Endothelial cell of umbilical vein (primary cell): ENCODE measurements at regions not wholly inside any gene's neighbourhood (a gene's known extent, or its start where the extent isn't known, plus 50 kb on each side); places are given as distances from the start of the nearest gene placed in this dataset.
A peak's percentile ranks its signal among the peaks of the same experiment; 100 is the strongest.

Experiments
- BruUV-seq: library from RNA; stranded (reverse); fragments of 400-500 nt; replicated peaks from 2 replicates; lab custom pipeline; 2021; lab: Mats Ljungman, UMichigan
- CTCF ChIA-PET: fragments of 300-600, 350-600 bp; sonication (Branson Sonifier 250); formaldehyde crosslinking; loops from one replicate; lab custom pipeline; 2021; ENCODE audit warnings: antibody characterized with exemption, inconsistent platforms; lab: Charles Lee
- POLR2A ChIA-PET: fragments of 300-600, 350-600 bp; sonication (Branson Sonifier 250); formaldehyde crosslinking; loops from one replicate; lab custom pipeline; 2021; ENCODE audit warnings: antibody characterized with exemption, inconsistent platforms; lab: Charles Lee
- DNase-seq: peaks from one replicate; pipeline ENCODE4 v3.0.0-alpha.2; 2011; ENCODE audit warnings: low read depth, low spot score
- FAIRE-seq: peaks from 2 replicates; lab custom pipeline; 2011; peaks lifted over from hg19 to GRCh38; lab: Jason Lieb, UNC
- H2AFZ ChIP-seq: 2 replicates; pipeline ENCODE4 v1.6.0; 2012; ENCODE audit warnings: low read depth, low read length, control low read depth, inconsistent platforms
- H3K27ac ChIP-seq: 2 replicates; pipeline ENCODE4 v1.5.1; 2011; ENCODE audit warnings: low read depth, mild to moderate bottlenecking, control low read depth, low read length, moderate library complexity; ENCODE audit not compliant: insufficient read depth
- H3K27me3 ChIP-seq, 2 experiments: 2 replicates each; pipeline versions ENCODE4 v1.6.0 to v1.6.1; 2011; ENCODE audit warnings: low read length in 2 of 2, mixed read lengths in 1 of 2; ENCODE audit not compliant: control insufficient read depth in 2 of 2, insufficient read depth in 2 of 2
- H3K36me3 ChIP-seq, 2 experiments: 2 replicates in 1 of 2; 3 replicates in 1 of 2; pipeline ENCODE4 v1.5.1; 2011; ENCODE audit warnings: low read length in 2 of 2, mild to moderate bottlenecking in 1 of 2, moderate library complexity in 1 of 2; ENCODE audit not compliant: control insufficient read depth in 2 of 2, insufficient read depth in 2 of 2; ENCODE audit errors: extremely low read depth in 1 of 2
- H3K4me1 ChIP-seq: 3 replicates; pipeline ENCODE4 v1.5.1; 2011; ENCODE audit warnings: mild to moderate bottlenecking, low read length; ENCODE audit not compliant: control insufficient read depth, insufficient read depth; ENCODE audit errors: extremely low read depth
- H3K4me2 ChIP-seq: 2 replicates; pipeline ENCODE4 v1.6.1; 2011; ENCODE audit warnings: low read length, control low read depth, mixed read lengths; ENCODE audit not compliant: insufficient read depth
- H3K4me3 ChIP-seq, 3 experiments: fragments of 200-600 bp in 1 of 3; sonication (generic), shearing (Covaris generic) in 1 of 3; replicated peaks in 1 of 3; 2 replicates each; pipeline ENCODE4 v1.5.1; 2011 to 2016; ENCODE audit warnings: control low read depth in 3 of 3, low read length in 3 of 3, mild to moderate bottlenecking in 2 of 3, inconsistent platforms in 1 of 3, low read depth in 1 of 3, moderate library complexity in 1 of 3; ENCODE audit not compliant: insufficient read depth in 1 of 3
- H3K79me2 ChIP-seq: 2 replicates; pipeline ENCODE4 v1.6.0; 2012; ENCODE audit warnings: low read length, inconsistent platforms; ENCODE audit not compliant: control insufficient read depth, insufficient read depth
- H3K9ac ChIP-seq: replicated peaks from 2 replicates; pipeline ENCODE3; 2011; ENCODE audit warnings: low read length, control low read depth; ENCODE audit not compliant: insufficient read depth; ENCODE audit errors: extremely low read depth
- H3K9me1 ChIP-seq: replicated peaks from 3 replicates; pipeline ENCODE4 v1.6.0; 2011; ENCODE audit warnings: mild to moderate bottlenecking, low read length; ENCODE audit not compliant: control insufficient read depth, insufficient read depth; ENCODE audit errors: extremely low read depth
- H3K9me3 ChIP-seq: replicated peaks from 2 replicates; pipeline ENCODE4 v1.5.1; 2012; ENCODE audit warnings: low read length, inconsistent platforms; ENCODE audit not compliant: control insufficient read depth, insufficient read depth
- H4K20me1 ChIP-seq: replicated peaks from 2 replicates; pipeline ENCODE3; 2011; ENCODE audit warnings: mild to moderate bottlenecking, low read length; ENCODE audit not compliant: control insufficient read depth, insufficient read depth; ENCODE audit errors: extremely low read depth
- EZH2 ChIP-seq: IDR thresholded peaks from 2 replicates; pipeline ENCODE4 v1.6.1; 2012; ENCODE audit warnings: borderline replicate concordance, low read depth, mild to moderate bottlenecking, moderate library complexity, low read length, inconsistent platforms; ENCODE audit not compliant: severe bottlenecking
- FOS ChIP-seq: IDR thresholded peaks from 2 replicates; pipeline ENCODE4 v1.6.1; 2011; ENCODE audit warnings: mild to moderate bottlenecking, low read length, moderate library complexity, borderline replicate concordance; ENCODE audit not compliant: insufficient read depth
- GATA2 ChIP-seq: IDR thresholded peaks from 2 replicates; pipeline ENCODE4 v1.7.0; 2011; ENCODE audit warnings: low read depth, mild to moderate bottlenecking, moderate library complexity, mixed read lengths, low read length; ENCODE audit not compliant: insufficient read length, insufficient read depth
- JUN ChIP-seq: IDR thresholded peaks from 2 replicates; pipeline ENCODE4 v1.6.1; 2011; ENCODE audit warnings: borderline replicate concordance, low read depth; ENCODE audit not compliant: insufficient read length, insufficient read depth
- MYC ChIP-seq: IDR thresholded peaks from one replicate; pipeline ENCODE4 v1.6.1; 2011; ENCODE audit warnings: mild to moderate bottlenecking, low read depth, low read length
- POLR2A ChIP-seq: IDR thresholded peaks from 2 replicates; pipeline ENCODE4 v1.6.1; 2012; ENCODE audit warnings: low read depth, mild to moderate bottlenecking, control low read depth, low read length
- POLR2AphosphoS5 ChIP-seq: IDR thresholded peaks from 2 replicates; pipeline ENCODE4 v1.6.1; 2012; ENCODE audit warnings: low read depth, mild to moderate bottlenecking, control low read depth, low read length, moderate library complexity; ENCODE audit not compliant: insufficient read depth
- dilution Hi-C: fragments of 300-500 bp; cut with MboI; formaldehyde crosslinking; loops from one replicate; pipeline ENCODE4 v1.15.0; 2019; ENCODE audit warnings: low sequenced_read_pairs; ENCODE audit not compliant: extremely low pct_ligation_motif_present
- intact Hi-C: fragments of 100-400 bp; cut with micrococcal nuclease; formaldehyde crosslinking; loops from one replicate; pipeline ENCODE4 v1.10.0; 2022
- TF ChIP-seq, protein P1 (sequence below), 2 donors: IDR thresholded peaks; 1 replicate in 1 of 2; 2 replicates in 1 of 2; pipeline ENCODE4 v1.5.1; 2011; ENCODE audit warnings: low read length in 2 of 2, mild to moderate bottlenecking in 2 of 2, moderate library complexity in 2 of 2, control low read depth in 1 of 2, inconsistent platforms in 1 of 2, low read depth in 1 of 2; ENCODE audit not compliant: insufficient read depth in 1 of 2; ENCODE audit errors: extremely low read depth in 1 of 2

DNA sequence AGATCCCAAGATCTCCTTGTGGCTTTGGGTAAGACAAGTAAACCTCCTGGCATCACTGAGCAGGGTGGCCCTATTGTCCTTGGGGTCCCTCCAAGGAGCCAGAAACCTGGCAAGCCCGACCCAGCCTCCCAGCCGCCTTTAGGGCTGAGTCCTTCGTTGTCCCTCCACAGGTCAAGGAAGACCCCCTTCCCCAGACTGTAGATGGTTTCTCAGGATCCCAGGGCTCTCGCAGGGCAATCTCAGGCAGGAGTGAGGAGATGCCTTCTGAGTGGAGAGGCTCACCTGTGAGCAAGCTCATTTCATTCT lies 71.6 kb upstream of the CSF3R start:
- TF ChIP-seq GATA2, result no peak
- TF ChIP-seq JUN, result no peak
- no peak for TF ChIP-seq POLR2AphosphoS5
- TF ChIP-seq FOS, result no peak
- TF ChIP-seq POLR2A, result no peak
- no peak for TF ChIP-seq MYC
- TF ChIP-seq EZH2, result no peak
- H3K27ac ChIP-seq, result no peak overlapping the region
- H3K9me1 ChIP-seq, result no peaks in the 10 kb centered on the region
- no peak overlapping the region for H2AFZ ChIP-seq
- FAIRE-seq, result no peak
- no peak for DNase-seq
- no peaks in the 10 kb centered on the region for H4K20me1 ChIP-seq
- no peaks in the 10 kb centered on the region for H3K4me1 ChIP-seq
- no peak overlapping the region for H3K4me3 ChIP-seq
- H3K9ac ChIP-seq, result no peak overlapping the region
- no peaks in the 10 kb centered on the region for H3K79me2 ChIP-seq
- no peaks in the 10 kb centered on the region for H3K9me3 ChIP-seq
- H3K36me3 ChIP-seq, result no peaks in the 10 kb centered on the region
- peaks cover 8 to 11% of the 10 kb centered on the region in 2 experiments for H3K27me3 ChIP-seq
- POLR2A ChIA-PET, result no interaction called here
- intact Hi-C loops, result no loop called here
- dilution Hi-C loops, result no loop called here
- BruUV-seq, result no TSS peak
- CTCF ChIA-PET, result interaction anchor here (2.0 to 2.4 kb wide), 2 partner anchors 11 to 880 kb away, joined by 5 to 8 read pairs; no protein-coding TSS in a partner anchor
- no peak overlapping the region for H3K4me2 ChIP-seq

DNA sequence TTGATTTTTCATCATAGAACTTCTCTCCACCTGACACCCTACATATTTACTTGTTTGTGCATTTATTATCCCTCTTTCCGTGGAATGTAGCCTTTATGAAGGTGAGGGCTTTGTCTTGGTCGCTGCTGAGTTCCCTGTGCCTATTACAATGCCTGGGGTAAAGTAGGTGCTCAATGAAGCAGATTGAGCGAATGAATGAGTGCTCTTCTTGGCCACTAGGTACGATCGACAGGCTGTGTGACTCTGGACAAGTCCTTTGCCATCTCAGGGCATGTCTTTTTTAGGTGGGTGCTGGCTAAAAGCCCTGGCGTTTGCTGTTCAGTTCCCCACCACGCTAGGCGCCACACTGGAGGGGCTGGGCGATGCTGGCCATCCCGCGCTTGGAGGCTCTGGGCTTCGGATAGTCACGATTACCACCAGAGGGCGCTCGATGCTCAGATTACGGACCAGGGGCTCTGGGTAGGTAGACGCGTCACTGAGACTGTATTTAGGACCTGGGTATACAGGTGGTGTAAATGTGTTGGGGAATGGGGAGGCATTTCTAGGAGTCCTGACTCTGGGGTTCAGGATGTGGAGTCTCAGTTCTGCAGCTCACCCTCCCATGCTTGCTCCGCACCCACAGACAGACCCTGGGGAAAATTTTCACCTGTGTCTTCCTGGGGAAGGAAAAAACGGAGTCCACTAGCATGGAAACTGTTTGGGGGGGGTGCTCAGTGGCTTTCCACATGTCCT lies 71.0 kb upstream of the CSF3R start:
- Histone ChIP-seq H3K9me1 (no peaks in the 10 kb centered on the region), H4K20me1 (no peaks in the 10 kb centered on the region), H3K9ac (no peak overlapping the region), H3K79me2 (no peaks in the 10 kb centered on the region), H2AFZ (no peak overlapping the region), H3K4me3 (no peak overlapping the region), H3K4me2 (no peak overlapping the region), H3K27me3 (peaks cover 8 to 11% of the 10 kb centered on the region in 2 experiments), H3K9me3 (no peaks in the 10 kb centered on the region), H3K27ac (no peak overlapping the region), H3K36me3 (no peaks in the 10 kb centered on the region), H3K4me1 (no peaks in the 10 kb centered on the region)
- BruUV-seq, result no TSS peak
- ChIA-PET POLR2A (no interaction called here), CTCF (interaction anchor here (0.8 to 2.4 kb wide), 2 partner anchors 38 to 881 kb away, joined by 3 to 8 read pairs; no protein-coding TSS in a partner anchor)
- intact Hi-C loops (loop anchor here (1.0 kb wide), 1 partner anchor 881 kb away; no protein-coding TSS in a partner anchor), dilution Hi-C loops (no loop called here)
- peak; percentile 78 for FAIRE-seq
- peak; percentile 39 for DNase-seq
- TF ChIP-seq POLR2AphosphoS5 (no peak), FOS (no peak), MYC (no peak)
- TF ChIP-seq, protein P1, sequence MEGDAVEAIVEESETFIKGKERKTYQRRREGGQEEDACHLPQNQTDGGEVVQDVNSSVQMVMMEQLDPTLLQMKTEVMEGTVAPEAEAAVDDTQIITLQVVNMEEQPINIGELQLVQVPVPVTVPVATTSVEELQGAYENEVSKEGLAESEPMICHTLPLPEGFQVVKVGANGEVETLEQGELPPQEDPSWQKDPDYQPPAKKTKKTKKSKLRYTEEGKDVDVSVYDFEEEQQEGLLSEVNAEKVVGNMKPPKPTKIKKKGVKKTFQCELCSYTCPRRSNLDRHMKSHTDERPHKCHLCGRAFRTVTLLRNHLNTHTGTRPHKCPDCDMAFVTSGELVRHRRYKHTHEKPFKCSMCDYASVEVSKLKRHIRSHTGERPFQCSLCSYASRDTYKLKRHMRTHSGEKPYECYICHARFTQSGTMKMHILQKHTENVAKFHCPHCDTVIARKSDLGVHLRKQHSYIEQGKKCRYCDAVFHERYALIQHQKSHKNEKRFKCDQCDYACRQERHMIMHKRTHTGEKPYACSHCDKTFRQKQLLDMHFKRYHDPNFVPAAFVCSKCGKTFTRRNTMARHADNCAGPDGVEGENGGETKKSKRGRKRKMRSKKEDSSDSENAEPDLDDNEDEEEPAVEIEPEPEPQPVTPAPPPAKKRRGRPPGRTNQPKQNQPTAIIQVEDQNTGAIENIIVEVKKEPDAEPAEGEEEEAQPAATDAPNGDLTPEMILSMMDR (IDR thresholded peaks at IDR 0.05; ENCODE audit: extremely low read depth in 1 of 2, insufficient read depth in 1 of 2, low read depth in 1 of 2, low read length in 2 of 2), result peak; percentile 74 to 78
